H1 (cell line): ENCODE measurements at regions not wholly inside any gene's neighbourhood (a gene's known extent, or its start where the extent isn't known, plus 50 kb on each side); places are given as distances from the start of the nearest gene placed in this dataset.

Source experiments
- EGR1 ChIP-seq: IDR thresholded peaks from 2 replicates; pipeline ENCODE4 v1.6.1; 2011; ENCODE audit warnings: low read depth, low read length, borderline replicate concordance
- KDM5A ChIP-seq: fragments of 200-600 bp; IDR thresholded peaks from 2 replicates; pipeline ENCODE4 v1.7.1; 2012; ENCODE audit warnings: mild to moderate bottlenecking, low read length, inconsistent platforms, mixed read lengths
- POU5F1 ChIP-seq: IDR thresholded peaks from 2 replicates; pipeline ENCODE4 v1.6.1; 2011; ENCODE audit warnings: low read depth, mild to moderate bottlenecking, low read length, moderate library complexity

- TF ChIP-seq POU5F1 = no peak
- no peak for TF ChIP-seq KDM5A
- TF ChIP-seq EGR1 = no peak
- TF ChIP-seq, all 59 proteins: peak for 2
Measured at GRCh38 chr14:100653409-100653808, 66.2 kb upstream of the BEGAIN start (continued).
